GM12878 (cell line): ENCODE measurements at regions not wholly inside any gene's neighbourhood (a gene's known extent, or its start where the extent isn't known, plus 50 kb on each side); places are given as distances from the start of the nearest gene placed in this dataset.

Experiments used
- BCL11A ChIP-seq: IDR thresholded peaks from 2 replicates; pipeline ENCODE4 v1.6.1; 2011; ENCODE audit warnings: low read depth, low read length
- MLLT1 ChIP-seq: fragments of 450-650 bp; IDR thresholded peaks from 2 replicates; pipeline ENCODE4 v1.6.1; 2016; ENCODE audit warnings: mild to moderate bottlenecking
- PBX3 ChIP-seq: IDR thresholded peaks from 2 replicates; pipeline ENCODE4 v1.6.1; 2011; ENCODE audit warnings: mild to moderate bottlenecking, low read depth, low read length, moderate library complexity; ENCODE audit not compliant: insufficient replicate concordance
- POLR2AphosphoS5 ChIP-seq: IDR thresholded peaks from 2 replicates; pipeline ENCODE4 v1.6.1; 2011; ENCODE audit warnings: mild to moderate bottlenecking, low read length, inconsistent platforms
- SIX5 ChIP-seq: IDR thresholded peaks from 2 replicates; pipeline ENCODE4 v1.6.1; 2011; ENCODE audit warnings: mild to moderate bottlenecking, low read depth, low read length, moderate library complexity; ENCODE audit not compliant: severe bottlenecking
- SKIL ChIP-seq: fragments of 450-650 bp; IDR thresholded peaks from 2 replicates; pipeline ENCODE4 v1.6.1; 2017; ENCODE audit warnings: mild to moderate bottlenecking, low read depth, inconsistent platforms; ENCODE audit not compliant: poor library complexity, severe bottlenecking
- TCF7 ChIP-seq: IDR thresholded peaks from 2 replicates; pipeline ENCODE4 v1.6.1; 2014; ENCODE audit warnings: antibody characterized with exemption, borderline replicate concordance
- YY1 ChIP-seq: IDR thresholded peaks from 2 replicates; pipeline ENCODE4 v1.6.1; 2011; ENCODE audit warnings: low read depth, mild to moderate bottlenecking, low read length
- TF ChIP-seq, protein P1 (sequence below), 3 experiments: IDR thresholded peaks in 2 of 3; conservative IDR thresholded peaks in 1 of 3; 2 replicates each; pipeline ENCODE4 v1.5.1; 2011; ENCODE audit warnings: low read depth in 3 of 3, low read length in 3 of 3, mild to moderate bottlenecking in 3 of 3, control low read depth in 2 of 3, moderate library complexity in 2 of 3, inconsistent platforms in 1 of 3, mixed read lengths in 1 of 3; ENCODE audit not compliant: control insufficient read depth in 2 of 3, insufficient read depth in 1 of 3; ENCODE audit errors: extremely low read depth in 1 of 3

GRCh38 chr12:115648463-115648862 is 629.0 kb downstream of the MED13L start:
- TF ChIP-seq YY1 (no peak), SIX5 (no peak), SKIL (no peak), POLR2AphosphoS5 (no peak), TCF7 (no peak), BCL11A (no peak), MLLT1 (no peak), PBX3 (no peak)
- TF ChIP-seq, protein P1, sequence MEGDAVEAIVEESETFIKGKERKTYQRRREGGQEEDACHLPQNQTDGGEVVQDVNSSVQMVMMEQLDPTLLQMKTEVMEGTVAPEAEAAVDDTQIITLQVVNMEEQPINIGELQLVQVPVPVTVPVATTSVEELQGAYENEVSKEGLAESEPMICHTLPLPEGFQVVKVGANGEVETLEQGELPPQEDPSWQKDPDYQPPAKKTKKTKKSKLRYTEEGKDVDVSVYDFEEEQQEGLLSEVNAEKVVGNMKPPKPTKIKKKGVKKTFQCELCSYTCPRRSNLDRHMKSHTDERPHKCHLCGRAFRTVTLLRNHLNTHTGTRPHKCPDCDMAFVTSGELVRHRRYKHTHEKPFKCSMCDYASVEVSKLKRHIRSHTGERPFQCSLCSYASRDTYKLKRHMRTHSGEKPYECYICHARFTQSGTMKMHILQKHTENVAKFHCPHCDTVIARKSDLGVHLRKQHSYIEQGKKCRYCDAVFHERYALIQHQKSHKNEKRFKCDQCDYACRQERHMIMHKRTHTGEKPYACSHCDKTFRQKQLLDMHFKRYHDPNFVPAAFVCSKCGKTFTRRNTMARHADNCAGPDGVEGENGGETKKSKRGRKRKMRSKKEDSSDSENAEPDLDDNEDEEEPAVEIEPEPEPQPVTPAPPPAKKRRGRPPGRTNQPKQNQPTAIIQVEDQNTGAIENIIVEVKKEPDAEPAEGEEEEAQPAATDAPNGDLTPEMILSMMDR (IDR thresholded peaks at IDR 0.05 in 2 of 3, conservative IDR thresholded peaks at IDR 0.05 in 1 of 3; ENCODE audit: control insufficient read depth in 2 of 3, extremely low read depth in 1 of 3, insufficient read depth in 1 of 3, low read depth in 3 of 3, low read length in 3 of 3) = no peak
